Prostate gland (tissue), 2 donors: ENCODE measurements at regions not wholly inside any gene's neighbourhood (a gene's known extent, or its start where the extent isn't known, plus 50 kb on each side); places are given as distances from the start of the nearest gene placed in this dataset.

Experiments used
- DNase-seq: peaks from one replicate; pipeline ENCODE4 v3.0.0-alpha.2; 2019; ENCODE audit warnings: low spot score
- H3K27ac ChIP-seq, 2 donors: fragments of 200-600 bp; sonication (generic); 2 replicates each; pipeline ENCODE4 v1.5.1; 2017 to 2019
- H3K27me3 ChIP-seq: fragments of 200-600 bp; sonication (generic); replicated peaks from 2 replicates; pipeline ENCODE4 v1.5.1; 2019; ENCODE audit not compliant: insufficient read depth
- H3K36me3 ChIP-seq, 2 donors: fragments of 200-600 bp; sonication (generic); 1 replicate in 1 of 2; 2 replicates in 1 of 2; pipeline versions ENCODE4 v1.5.1 to v1.8.1; 2017 to 2019
- H3K4me1 ChIP-seq: fragments of 200-600 bp; sonication (generic); replicated peaks from 2 replicates; pipeline ENCODE4 v1.5.1; 2019
- H3K4me3 ChIP-seq, 2 donors: fragments of 200-600 bp; sonication (generic); 2 replicates each; pipeline ENCODE4 v1.5.1; 2017 to 2019
- H3K9me3 ChIP-seq: fragments of 200-600 bp; sonication (generic); 2 replicates; pipeline ENCODE4 v1.5.1; 2017
- CTCF ChIP-seq, 4 experiments: fragments of 200-600 bp in 2 of 4; fragments of 450-650 bp in 2 of 4; sonication (generic) in 2 of 4; IDR thresholded peaks; 1 replicate in 3 of 4; 2 replicates in 1 of 4; pipeline ENCODE4 v1.5.1; 2016 to 2019; ENCODE audit warnings: antibody characterized with exemption in 4 of 4, mild to moderate bottlenecking in 2 of 4, moderate library complexity in 2 of 4
- POLR2A ChIP-seq: fragments of 450-650 bp; IDR thresholded peaks from one replicate; pipeline ENCODE4 v1.6.1; 2016; ENCODE audit warnings: antibody characterized with exemption, mild to moderate bottlenecking
- POLR2AphosphoS5 ChIP-seq: sonication (generic); formaldehyde crosslinking; IDR thresholded peaks from one replicate; pipeline ENCODE4 v1.6.1; 2017; ENCODE audit warnings: antibody characterized with exemption
- WGBS: methylation state at CpG from one replicate; pipeline ENCODE4 v1.1.5; 2018; 5-methylcytosine and 5-hydroxymethylcytosine counted together
- intact Hi-C: fragments of 100-400 bp; cut with DNase I; formaldehyde crosslinking; loops from one replicate; pipeline ENCODE4 v1.14.2; 2022

GRCh38 chr20:5432030-5432429, 115.3 kb upstream of the PROKR2 start:
- Histone ChIP-seq H3K9me3 (no peaks in the 10 kb centered on the region), H3K27ac (no peak overlapping the region), H3K4me1 (no peaks in the 10 kb centered on the region), H3K36me3 (no peaks in the 10 kb centered on the region), H3K27me3 (no peaks in the 10 kb centered on the region), H3K4me3 (no peak overlapping the region)
- 72% methylated on average over 15 of the region's 15 CpGs for WGBS
- intact Hi-C loops = no loop called here
- DNase-seq = no peak
- TF ChIP-seq POLR2A (no peak), POLR2AphosphoS5 (no peak), CTCF (IDR thresholded peaks at IDR 0.05) (no peak)

GRCh38 chr20:5430670-5431069, 113.9 kb upstream of the PROKR2 start:
- Histone ChIP-seq H3K27ac (no peak overlapping the region), H3K4me1 (no peaks in the 10 kb centered on the region), H3K4me3 (no peak overlapping the region), H3K36me3 (no peaks in the 10 kb centered on the region), H3K9me3 (no peaks in the 10 kb centered on the region), H3K27me3 (no peaks in the 10 kb centered on the region)
- DNase-seq = no peak
- no peak for TF ChIP-seq POLR2A
- no peak for TF ChIP-seq CTCF (IDR thresholded peaks at IDR 0.05)
- TF ChIP-seq POLR2AphosphoS5 = no peak
- intact Hi-C loops = no loop called here
- WGBS = 16% methylated on average over 2 of the region's 2 CpGs

- 68% methylated on average over 4 of the region's 4 CpGs for WGBS
- intact Hi-C loops = no loop called here
- TF ChIP-seq POLR2AphosphoS5 (no peak), CTCF (IDR thresholded peaks at IDR 0.05) (no peak), POLR2A (no peak)
- H3K4me1 ChIP-seq = no peaks in the 10 kb centered on the region
- DNase-seq = no peak
- no peaks in the 10 kb centered on the region for H3K9me3 ChIP-seq
- H3K4me3 ChIP-seq = no peak overlapping the region
- H3K27me3 ChIP-seq = no peaks in the 10 kb centered on the region
- H3K36me3 ChIP-seq = no peaks in the 10 kb centered on the region
- H3K27ac ChIP-seq = no peak overlapping the region
These were observed 109.3 kb upstream of the PROKR2 start for GRCh38 chr20:5426026-5426425.

- H3K4me3 ChIP-seq = no peak overlapping the region
- H3K36me3 ChIP-seq = no peaks in the 10 kb centered on the region
- 33% methylated on average over 5 of the region's 5 CpGs for WGBS
- no peak overlapping the region for H3K27ac ChIP-seq
- H3K9me3 ChIP-seq = no peaks in the 10 kb centered on the region
- no peaks in the 10 kb centered on the region for H3K4me1 ChIP-seq
- intact Hi-C loops = no loop called here
- no peak for TF ChIP-seq POLR2A
- TF ChIP-seq POLR2AphosphoS5 = no peak
- TF ChIP-seq CTCF (IDR thresholded peaks at IDR 0.05) = no peak
- DNase-seq = no peak
- H3K27me3 ChIP-seq = no peaks in the 10 kb centered on the region
These were observed 99.3 kb upstream of the PROKR2 start for GRCh38 chr20:5416086-5416485.

GRCh38 chr20:5413394-5413793, 96.6 kb upstream of the PROKR2 start:
- no peak for DNase-seq
- no peaks in the 10 kb centered on the region for H3K4me1 ChIP-seq
- no peak overlapping the region for H3K27ac ChIP-seq
- H3K9me3 ChIP-seq = no peaks in the 10 kb centered on the region
- 94% methylated on average over 3 of the region's 3 CpGs for WGBS
- no peak overlapping the region for H3K4me3 ChIP-seq
- intact Hi-C loops = no loop called here
- no peaks in the 10 kb centered on the region for H3K36me3 ChIP-seq
- no peaks in the 10 kb centered on the region for H3K27me3 ChIP-seq
- TF ChIP-seq POLR2AphosphoS5 = no peak
